Mucosa of descending colon (tissue), 3 donors: ENCODE measurements at regions not wholly inside any gene's neighbourhood (a gene's known extent, or its start where the extent isn't known, plus 50 kb on each side); places are given as distances from the start of the nearest gene placed in this dataset.

ENCODE experiments used
- ATAC-seq: fragments of 200-7000 bp; cut with Tn5 transposase; one replicate; pipeline ENCODE4 v1.9.1; 2020; ENCODE audit warnings: mild to moderate bottlenecking, moderate library complexity
- DNase-seq, 3 donors: peaks; one replicate each; pipeline ENCODE4 v3.0.0-alpha.2; 2020
- H3K36me3 ChIP-seq: fragments of 200-600 bp; one replicate; pipeline ENCODE4 v1.8.0; 2021; ENCODE audit warnings: low read depth, mild to moderate bottlenecking
- H3K4me1 ChIP-seq: fragments of 200-600 bp; one replicate; pipeline ENCODE4 v1.8.0; 2021; ENCODE audit warnings: low read depth, mild to moderate bottlenecking
- H3K4me3 ChIP-seq: fragments of 200-600 bp; one replicate; pipeline ENCODE4 v1.8.0; 2021; ENCODE audit warnings: mild to moderate bottlenecking
- H3K9me3 ChIP-seq: fragments of 200-600 bp; one replicate; pipeline ENCODE4 v1.8.0; 2021; ENCODE audit warnings: mild to moderate bottlenecking
- CTCF ChIP-seq: fragments of 200-600 bp; IDR thresholded peaks from one replicate; pipeline ENCODE4 v1.8.0; 2022; ENCODE audit warnings: antibody characterized with exemption, mild to moderate bottlenecking
- intact Hi-C, 2 donors: fragments of 100-400 bp; cut with DNase I in 1 of 2; cut with micrococcal nuclease in 1 of 2; formaldehyde crosslinking; loops; one replicate each; pipeline versions ENCODE4 v1.11.0 to v1.11.1; 2022; cut with DNase I, micrococcal nuclease
- donor health status: DM: no; HTN: no; CAD: no; lungs with moderate emphysema.
- donor health status: DM: no; HTN: no; CAD: no.
- donor health status: DM: no; HTN: yes; CAD: no.

- no peak for TF ChIP-seq CTCF
- H3K4me1 ChIP-seq, result no peaks in the 10 kb centered on the region
- intact Hi-C loops, result no loop called here
- DNase-seq, result no peak
- no peaks in the 10 kb centered on the region for H3K9me3 ChIP-seq
- no peak for ATAC-seq
- no peaks in the 10 kb centered on the region for H3K36me3 ChIP-seq
- H3K4me3 ChIP-seq, result no peak overlapping the region
Observed at GRCh38 chr9:118273048-118273447, 568.8 kb downstream of the TLR4 start.

- no peak for DNase-seq
- no peak for TF ChIP-seq CTCF
- intact Hi-C loops, result no loop called here
Observed at GRCh38 chr9:118276784-118277183, 572.6 kb downstream of the TLR4 start.

GRCh38 chr9:118281772-118282171, 577.6 kb downstream of the TLR4 start:
- intact Hi-C loops, result no loop called here
- DNase-seq, result no peak

More at GRCh38 chr9:118276784-118277183, 572.6 kb downstream of the TLR4 start:
- Histone ChIP-seq H3K9me3 (no peaks in the 10 kb centered on the region), H3K4me3 (no peak overlapping the region), H3K4me1 (no peaks in the 10 kb centered on the region), H3K36me3 (no peaks in the 10 kb centered on the region)
- ATAC-seq, result no peak

GRCh38 chr9:118283488-118283887, 579.3 kb downstream of the TLR4 start:
- intact Hi-C loops, result no loop called here
- no peaks in the 10 kb centered on the region for H3K4me1 ChIP-seq
- DNase-seq, result no peak
- TF ChIP-seq CTCF, result no peak
- ATAC-seq, result no peak
- no peaks in the 10 kb centered on the region for H3K9me3 ChIP-seq
- no peaks in the 10 kb centered on the region for H3K36me3 ChIP-seq
- no peak overlapping the region for H3K4me3 ChIP-seq

More at GRCh38 chr9:118281772-118282171, 577.6 kb downstream of the TLR4 start:
- ATAC-seq, result no peak
- H3K36me3 ChIP-seq, result no peaks in the 10 kb centered on the region
- no peak for TF ChIP-seq CTCF
- H3K9me3 ChIP-seq, result no peaks in the 10 kb centered on the region
- H3K4me3 ChIP-seq, result no peak overlapping the region
- H3K4me1 ChIP-seq, result no peaks in the 10 kb centered on the region

GRCh38 chr9:118290116-118290515, 585.9 kb downstream of the TLR4 start:
- Histone ChIP-seq H3K36me3 (no peaks in the 10 kb centered on the region), H3K9me3 (no peaks in the 10 kb centered on the region), H3K4me1 (no peaks in the 10 kb centered on the region), H3K4me3 (no peak overlapping the region)
- DNase-seq (no peak), ATAC-seq (no peak)
- no peak for TF ChIP-seq CTCF
- intact Hi-C loops, result no loop called here

- DNase-seq, result no peak
- no peaks in the 10 kb centered on the region for H3K36me3 ChIP-seq
- intact Hi-C loops, result no loop called here
- no peak overlapping the region for H3K4me3 ChIP-seq
- no peak for TF ChIP-seq CTCF
- no peaks in the 10 kb centered on the region for H3K9me3 ChIP-seq
- ATAC-seq, result no peak
- H3K4me1 ChIP-seq, result no peaks in the 10 kb centered on the region
Observed at GRCh38 chr9:118295413-118295812, 591.2 kb downstream of the TLR4 start.
